Choroid plexus epithelial cell (primary cell): ENCODE measurements at regions not wholly inside any gene's neighbourhood (a gene's known extent, or its start where the extent isn't known, plus 50 kb on each side); places are given as distances from the start of the nearest gene placed in this dataset.

ENCODE experiments used
- DNase-seq: peaks from one replicate; pipeline ENCODE4 v3.0.0-alpha.2; 2010; ENCODE audit warnings: low read depth
- H3K4me3 ChIP-seq: 2 replicates; pipeline ENCODE4 v1.5.1; 2011; ENCODE audit warnings: low read depth, mild to moderate bottlenecking, control low read depth, low read length, moderate library complexity
- TF ChIP-seq, protein P1 (sequence below): conservative IDR thresholded peaks from 2 replicates; pipeline ENCODE4 v1.5.1; 2011; ENCODE audit warnings: low read depth, mild to moderate bottlenecking, control low read depth, inconsistent platforms, low read length, moderate library complexity

DNA sequence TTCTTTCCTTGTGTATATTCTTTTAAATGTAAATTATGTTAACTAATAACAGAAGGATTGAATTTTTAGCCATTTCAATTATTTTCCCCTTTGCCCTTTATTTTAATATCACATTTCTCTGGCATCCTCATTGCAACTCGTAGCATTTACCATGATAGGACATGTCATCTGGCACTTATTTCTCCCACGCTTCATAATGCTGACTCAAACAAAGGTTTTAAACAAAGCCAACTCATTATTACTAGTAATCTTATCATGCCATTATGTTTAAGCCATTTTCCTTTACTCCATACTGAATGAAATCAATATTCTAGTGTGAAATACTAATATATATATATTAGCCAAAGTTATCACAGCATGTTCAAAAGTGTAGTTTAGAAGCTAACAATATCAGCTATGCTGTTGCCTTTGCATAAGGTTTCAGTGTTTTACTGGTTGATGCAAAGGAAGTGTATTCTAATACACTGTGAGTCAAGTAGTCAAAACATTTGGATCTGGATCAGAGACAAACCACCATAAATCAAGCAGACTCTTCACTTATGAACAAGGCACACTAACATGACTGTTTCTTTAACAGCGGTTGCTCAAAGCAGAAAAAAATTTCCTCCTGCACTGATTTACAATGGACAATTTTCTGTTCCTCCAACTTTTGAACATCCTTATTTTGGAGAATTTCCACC, 281.6 kb downstream of the SLC7A11 start:
- no peak overlapping the region for H3K4me3 ChIP-seq
- TF ChIP-seq, protein P1, sequence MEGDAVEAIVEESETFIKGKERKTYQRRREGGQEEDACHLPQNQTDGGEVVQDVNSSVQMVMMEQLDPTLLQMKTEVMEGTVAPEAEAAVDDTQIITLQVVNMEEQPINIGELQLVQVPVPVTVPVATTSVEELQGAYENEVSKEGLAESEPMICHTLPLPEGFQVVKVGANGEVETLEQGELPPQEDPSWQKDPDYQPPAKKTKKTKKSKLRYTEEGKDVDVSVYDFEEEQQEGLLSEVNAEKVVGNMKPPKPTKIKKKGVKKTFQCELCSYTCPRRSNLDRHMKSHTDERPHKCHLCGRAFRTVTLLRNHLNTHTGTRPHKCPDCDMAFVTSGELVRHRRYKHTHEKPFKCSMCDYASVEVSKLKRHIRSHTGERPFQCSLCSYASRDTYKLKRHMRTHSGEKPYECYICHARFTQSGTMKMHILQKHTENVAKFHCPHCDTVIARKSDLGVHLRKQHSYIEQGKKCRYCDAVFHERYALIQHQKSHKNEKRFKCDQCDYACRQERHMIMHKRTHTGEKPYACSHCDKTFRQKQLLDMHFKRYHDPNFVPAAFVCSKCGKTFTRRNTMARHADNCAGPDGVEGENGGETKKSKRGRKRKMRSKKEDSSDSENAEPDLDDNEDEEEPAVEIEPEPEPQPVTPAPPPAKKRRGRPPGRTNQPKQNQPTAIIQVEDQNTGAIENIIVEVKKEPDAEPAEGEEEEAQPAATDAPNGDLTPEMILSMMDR = no peak
- DNase-seq = peak; percentile 68

DNA sequence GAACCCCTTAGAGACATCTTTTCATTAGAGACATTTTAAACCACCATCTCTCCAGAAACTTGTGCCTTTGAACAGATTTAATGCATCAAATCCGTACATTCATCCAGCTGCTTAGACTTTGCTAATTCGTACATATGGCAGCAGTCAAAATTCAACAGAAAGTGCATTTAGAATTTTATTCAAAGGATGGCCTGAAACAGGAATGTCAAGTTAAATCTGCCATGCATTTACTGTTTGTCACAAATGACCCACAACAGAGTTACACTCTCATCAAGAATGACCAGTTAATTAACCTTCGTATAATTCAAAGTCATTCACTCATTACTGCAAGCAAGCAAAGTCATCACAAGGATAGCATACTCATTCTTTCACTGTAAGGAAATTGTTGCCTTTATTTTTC, 284.3 kb downstream of the SLC7A11 start:
- TF ChIP-seq, protein P1 = no peak
- no peak for DNase-seq
- H3K4me3 ChIP-seq = no peak overlapping the region

DNA sequence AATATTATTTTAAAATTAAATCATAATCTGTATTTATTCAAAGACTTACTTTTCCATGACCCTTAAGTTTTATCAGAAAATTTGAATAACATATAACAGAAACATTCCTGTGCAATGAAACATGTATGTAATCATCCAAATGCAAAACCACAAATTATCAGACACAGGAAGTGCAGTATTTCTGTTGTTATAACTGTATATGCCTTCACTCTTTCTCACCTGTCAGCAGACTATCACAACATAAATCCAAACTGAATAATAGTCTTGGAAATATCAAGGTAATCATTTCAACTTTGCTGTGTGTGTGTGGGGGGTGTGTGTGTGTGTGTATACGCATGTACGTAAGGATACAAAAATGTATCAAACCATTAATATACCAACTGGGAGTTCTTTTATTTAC, 285.9 kb downstream of the SLC7A11 start:
- TF ChIP-seq, protein P1 = no peak
- DNase-seq = peak; percentile 36
- no peak overlapping the region for H3K4me3 ChIP-seq

DNA sequence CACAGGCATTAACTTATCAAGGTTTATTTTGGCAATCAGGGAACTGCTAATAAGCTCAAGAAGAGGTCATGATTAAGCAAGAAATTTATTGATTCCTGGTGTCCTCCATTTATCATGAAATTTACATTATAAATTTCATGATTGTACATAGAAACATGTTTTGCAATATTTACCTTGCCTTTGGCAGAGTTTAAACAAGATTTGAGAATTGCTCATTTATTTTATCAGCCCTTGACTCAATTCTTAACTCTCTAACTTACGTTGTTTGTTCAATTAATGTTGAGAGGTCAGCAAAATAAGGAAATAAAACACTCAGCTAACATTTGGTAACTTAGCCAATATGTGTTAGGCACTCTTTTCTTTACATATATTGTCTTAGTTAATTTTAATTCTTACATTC, 286.6 kb downstream of the SLC7A11 start:
- TF ChIP-seq, protein P1 = no peak
- no peak overlapping the region for H3K4me3 ChIP-seq
- DNase-seq = no peak

DNA sequence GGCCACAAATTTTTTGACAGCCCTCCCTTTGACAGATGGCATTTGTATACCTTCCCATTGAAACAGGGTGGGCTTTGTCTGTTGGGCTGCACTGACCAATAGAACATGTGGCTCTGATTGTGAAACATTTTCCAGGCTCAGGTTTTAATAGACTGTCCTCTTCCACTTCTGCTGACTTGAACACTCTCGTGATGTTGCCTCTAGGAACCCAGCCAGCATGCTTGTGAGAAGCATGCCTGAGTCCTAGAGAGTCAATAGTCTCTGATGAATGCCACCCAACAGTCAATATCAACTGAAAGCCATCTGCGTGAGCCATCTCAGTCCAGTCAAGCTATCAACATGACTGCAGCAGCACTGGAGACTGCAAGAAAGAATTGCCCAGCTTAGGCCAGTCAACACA, 290.0 kb downstream of the SLC7A11 start:
- peak; percentile 35 for DNase-seq
- no peak overlapping the region for H3K4me3 ChIP-seq
- TF ChIP-seq, protein P1 = no peak

DNA sequence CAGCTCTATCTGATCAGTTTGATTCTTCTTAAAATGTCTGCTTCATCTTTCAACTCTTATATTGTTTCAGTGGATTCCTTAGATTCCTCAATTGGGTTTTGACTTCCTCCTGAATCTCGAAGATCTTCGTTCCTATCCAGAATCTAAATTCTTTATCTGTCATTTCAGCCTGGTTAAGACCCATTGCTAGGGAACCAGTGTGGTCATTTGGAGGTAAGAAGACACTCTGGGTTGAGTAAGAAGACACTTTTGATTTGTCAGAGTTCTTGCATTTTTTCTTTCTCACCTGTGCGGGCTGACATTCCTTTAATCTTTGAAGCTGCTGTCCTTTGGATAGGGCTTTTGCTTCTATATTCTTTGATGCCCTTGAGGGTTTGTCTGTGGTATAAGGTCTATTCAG, 291.9 kb downstream of the SLC7A11 start:
- no peak for DNase-seq
- TF ChIP-seq, protein P1 = no peak
- no peak overlapping the region for H3K4me3 ChIP-seq

DNA sequence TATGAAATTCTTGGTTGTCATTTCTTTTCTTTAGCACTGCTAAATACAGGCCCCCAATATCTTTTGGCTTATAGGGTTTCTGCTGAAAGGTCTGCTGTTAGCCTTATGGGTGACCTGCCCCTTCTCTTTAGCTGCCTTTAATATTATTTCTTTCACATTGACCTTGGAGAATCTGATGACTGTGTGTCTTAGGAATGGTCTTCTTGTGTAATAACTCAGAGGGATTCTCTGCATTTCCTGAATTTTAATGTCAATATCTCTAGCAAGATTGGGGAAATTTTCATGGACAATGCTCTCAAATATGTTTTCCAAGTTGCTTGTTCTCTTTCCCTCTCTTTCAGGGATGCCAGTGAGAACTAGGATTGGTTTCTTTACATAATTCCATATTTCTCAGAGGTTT, 292.4 kb downstream of the SLC7A11 start:
- no peak overlapping the region for H3K4me3 ChIP-seq
- TF ChIP-seq, protein P1 = no peak
- peak; percentile 48 for DNase-seq
